Transverse colon (tissue), 4 donors: ENCODE measurements at regions not wholly inside any gene's neighbourhood (a gene's known extent, or its start where the extent isn't known, plus 50 kb on each side); places are given as distances from the start of the nearest gene placed in this dataset.

Experiments used
- CTCF ChIP-seq, 5 experiments: fragments of 200-600 bp in 3 of 5; fragments of 450-650 bp in 2 of 5; sonication (generic) in 3 of 5; IDR thresholded peaks; 1 replicate in 2 of 5; 2 replicates in 3 of 5; pipeline ENCODE4 v1.5.1; 2016 to 2017; ENCODE audit warnings: antibody characterized with exemption in 5 of 5, inconsistent platforms in 3 of 5, mild to moderate bottlenecking in 2 of 5, moderate library complexity in 1 of 5
- POLR2AphosphoS5 ChIP-seq, 3 donors: sonication (generic); formaldehyde crosslinking; IDR thresholded peaks; one replicate each; pipeline ENCODE4 v1.6.1; 2016; ENCODE audit warnings: antibody characterized with exemption in 3 of 3

GRCh38 chr4:71857713-71858451 is 74.0 kb upstream of the GC start:
- no peak for TF ChIP-seq CTCF (IDR thresholded peaks at IDR 0.05)
- no peak for TF ChIP-seq POLR2AphosphoS5 (IDR thresholded peaks at IDR 0.05)
